GM21390 (cell line): ENCODE measurements at regions not wholly inside any gene's neighbourhood (a gene's known extent, or its start where the extent isn't known, plus 50 kb on each side); places are given as distances from the start of the nearest gene placed in this dataset.
A peak's percentile ranks its signal among the peaks of the same experiment; 100 is the strongest.

Source experiments
- ATAC-seq: cut with Tn5 transposase; IDR thresholded peaks from one replicate; pipeline ENCODE4 v1.9.1; 2021; ENCODE audit not compliant: unreplicated experiment

DNA sequence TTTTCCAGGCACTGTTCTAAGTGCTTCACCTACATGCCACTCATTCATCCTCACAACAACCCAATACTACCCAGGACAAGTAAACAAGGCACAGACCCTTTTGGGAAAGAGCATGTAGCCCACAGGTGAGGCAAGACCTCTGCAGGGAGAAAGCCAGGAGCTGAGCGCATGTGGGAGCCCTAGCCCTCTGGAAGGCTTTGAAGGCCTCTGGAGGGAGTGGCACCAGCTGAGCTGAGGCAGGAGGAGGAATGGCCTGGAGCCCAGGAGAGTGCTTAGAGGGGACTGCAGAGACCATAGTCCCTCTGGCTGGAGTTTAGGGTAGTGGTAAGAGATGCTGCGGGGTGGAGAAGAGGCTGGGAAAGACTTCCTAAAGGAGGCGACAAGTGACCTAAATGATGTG, 516.5 kb downstream of the FUT8 start:
- ATAC-seq, result no peak

DNA sequence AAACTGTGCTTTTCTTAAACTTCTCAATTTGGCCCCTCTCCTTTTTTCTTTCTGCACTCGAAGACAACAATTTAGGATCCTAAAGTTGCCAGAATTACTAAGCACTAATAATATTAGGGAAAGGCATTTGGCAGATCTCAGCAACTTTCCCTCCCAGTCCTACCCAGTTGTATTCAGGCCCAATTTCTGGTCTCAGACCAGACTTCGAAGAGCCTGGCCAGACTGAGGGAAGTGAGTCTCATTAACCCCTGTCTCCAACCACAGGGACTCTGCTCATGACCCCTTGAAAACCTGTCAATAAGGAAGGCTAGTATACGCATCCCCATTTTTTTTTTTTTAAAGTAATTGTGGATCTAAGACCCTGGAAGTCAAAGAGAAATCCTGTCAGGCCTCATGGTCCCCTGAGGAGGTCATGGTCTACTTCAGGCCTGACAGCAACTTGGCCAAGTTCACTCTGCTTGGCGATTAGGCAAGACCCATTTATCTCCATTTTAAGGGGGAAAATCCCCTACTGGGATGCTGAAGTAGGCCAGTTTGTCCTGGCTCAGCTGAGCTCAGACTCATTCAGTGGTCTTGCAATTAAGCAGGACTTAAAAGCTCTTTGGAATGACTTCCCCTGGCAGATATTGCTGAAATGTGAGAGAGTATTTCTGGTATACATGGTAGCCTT, 521.0 kb downstream of the FUT8 start:
- ATAC-seq, result no peak

DNA sequence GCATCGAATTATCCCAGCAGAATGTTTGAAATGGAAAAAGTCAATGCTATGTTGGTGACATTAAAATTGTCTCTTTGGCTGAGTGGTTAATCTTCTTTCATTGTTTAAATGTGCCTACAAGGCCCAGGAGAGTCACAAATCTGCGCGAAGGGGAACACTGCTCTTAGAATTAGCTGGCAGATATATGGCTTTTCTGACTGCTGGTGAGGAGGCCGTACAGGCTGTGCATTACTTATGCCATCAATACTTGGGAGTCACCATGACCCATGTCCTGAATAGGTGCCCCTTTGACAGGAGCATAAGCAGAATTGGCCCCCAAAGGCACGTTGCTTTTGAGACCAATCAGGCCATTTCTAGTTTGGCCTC, 521.5 kb downstream of the FUT8 start:
- no peak for ATAC-seq

DNA sequence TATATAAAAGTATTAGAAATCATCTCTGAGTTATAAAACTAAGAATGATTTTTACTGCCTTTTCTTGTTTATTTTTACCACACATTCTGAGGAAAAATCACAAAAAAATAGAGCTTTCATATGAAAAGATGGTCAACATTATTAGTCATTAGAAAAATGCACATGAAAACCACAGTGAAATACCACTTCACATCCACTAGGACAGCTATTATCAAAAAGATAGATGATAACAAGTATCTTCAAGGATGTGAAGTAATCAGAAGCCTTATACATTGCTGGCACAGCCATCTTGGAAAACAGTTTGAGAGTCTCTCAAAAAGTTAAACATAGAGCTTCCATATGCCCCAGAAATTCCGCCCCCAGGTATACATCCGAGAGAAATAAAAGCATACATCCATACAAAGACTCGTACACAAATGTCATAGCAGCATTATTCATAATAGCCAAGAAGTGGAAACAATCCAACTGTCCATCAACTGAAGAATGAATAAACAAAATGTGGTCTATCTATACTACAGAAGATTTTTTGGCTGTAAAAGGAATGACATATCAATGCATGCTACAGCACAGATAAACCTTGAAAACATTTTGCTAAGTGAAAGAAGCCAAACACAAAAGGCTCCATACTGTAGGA, 523.9 kb downstream of the FUT8 start:
- no peak for ATAC-seq

DNA sequence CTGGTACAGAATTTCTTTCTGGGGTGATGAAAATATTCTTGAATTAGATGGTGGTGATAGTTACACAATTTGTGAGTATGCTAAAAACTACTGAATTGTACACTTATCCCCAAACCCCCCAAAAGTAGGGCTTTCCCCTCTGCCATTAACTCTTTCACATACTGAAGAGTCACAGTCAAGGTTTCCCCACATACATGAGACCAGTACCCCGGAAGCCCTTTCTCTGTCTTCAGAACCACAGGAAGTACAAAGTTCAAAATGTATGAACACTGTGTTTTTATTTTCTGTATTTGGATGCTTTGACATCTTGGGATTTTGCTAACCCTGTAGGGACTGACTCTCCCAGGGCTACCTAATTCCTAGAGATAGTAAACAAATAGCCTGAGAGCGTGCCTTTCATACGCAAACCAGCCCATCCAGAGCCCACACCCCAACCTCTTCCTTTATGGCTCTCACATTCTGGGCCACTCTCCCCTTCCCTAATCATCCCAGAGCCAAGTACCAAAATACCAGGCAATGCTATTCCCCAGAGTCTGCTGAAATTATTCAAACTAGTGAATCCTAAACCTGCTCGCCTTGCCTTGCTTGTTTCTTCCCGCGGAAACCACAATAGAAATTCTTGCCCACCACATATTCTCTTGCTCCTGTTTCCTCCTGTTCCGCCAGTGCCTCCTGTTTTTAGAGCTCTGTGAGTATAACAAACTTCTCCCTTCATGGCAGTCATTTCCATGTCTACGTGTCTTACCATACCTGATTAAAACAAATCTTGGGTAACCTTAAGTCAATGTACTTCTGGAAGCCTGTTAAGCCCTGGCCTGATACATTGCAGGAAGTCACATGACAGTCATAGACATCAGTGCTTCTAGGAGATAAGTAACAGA, 524.8 kb downstream of the FUT8 start:
- no peak for ATAC-seq

DNA sequence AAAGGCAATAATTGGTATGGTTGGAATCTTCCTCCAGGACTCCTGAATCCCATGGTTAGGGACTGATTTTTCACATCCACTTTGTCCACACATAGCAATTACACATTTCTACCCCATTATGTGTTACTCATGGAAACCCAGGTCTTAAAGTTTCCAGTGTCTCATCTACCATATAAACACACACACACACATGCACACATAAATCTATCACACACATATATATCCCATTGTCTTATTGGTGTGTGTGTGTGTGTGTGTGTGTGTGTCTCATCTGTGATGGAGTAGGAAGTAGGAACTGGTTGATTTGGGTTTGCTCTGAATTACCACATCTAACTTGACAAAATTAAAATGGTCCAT, 525.4 kb downstream of the FUT8 start:
- ATAC-seq, result no peak

DNA sequence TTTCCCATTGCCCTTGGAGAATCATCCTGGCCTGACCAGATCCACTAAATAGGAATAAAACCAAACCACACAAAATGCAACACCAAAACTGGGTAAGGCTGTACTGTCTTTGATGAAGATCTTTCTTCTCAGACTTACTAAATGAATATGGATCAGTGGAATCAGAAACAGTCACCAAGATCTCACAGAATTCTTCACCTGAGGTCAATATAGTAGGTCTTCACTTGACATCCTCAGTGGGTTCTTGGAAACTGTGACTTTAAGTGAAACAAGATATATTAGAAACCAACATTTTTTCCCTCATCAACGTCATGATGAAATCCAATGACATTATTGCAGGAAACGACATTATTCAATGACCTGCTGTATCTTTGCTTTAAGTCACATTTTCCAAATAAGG, 526.2 kb downstream of the FUT8 start:
- no peak for ATAC-seq

DNA sequence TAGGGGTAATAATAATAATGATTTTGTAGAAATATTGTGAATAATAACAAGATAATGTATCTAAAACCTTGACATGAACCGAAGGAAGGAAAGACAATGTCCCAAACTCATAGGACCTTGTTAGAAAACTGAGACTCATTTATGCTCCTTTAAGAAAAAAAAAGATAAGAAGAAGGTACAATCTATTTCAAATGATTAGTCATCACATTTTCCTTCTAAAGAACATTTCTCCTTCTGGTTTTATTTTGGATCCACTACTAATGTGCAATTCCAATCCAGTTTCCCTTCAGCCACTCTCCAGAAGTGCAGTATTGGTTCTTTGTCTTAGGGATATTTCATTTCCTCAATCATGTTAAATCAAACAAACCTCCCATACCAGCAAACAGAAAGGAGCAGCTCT, 526.7 kb downstream of the FUT8 start:
- no peak for ATAC-seq

DNA sequence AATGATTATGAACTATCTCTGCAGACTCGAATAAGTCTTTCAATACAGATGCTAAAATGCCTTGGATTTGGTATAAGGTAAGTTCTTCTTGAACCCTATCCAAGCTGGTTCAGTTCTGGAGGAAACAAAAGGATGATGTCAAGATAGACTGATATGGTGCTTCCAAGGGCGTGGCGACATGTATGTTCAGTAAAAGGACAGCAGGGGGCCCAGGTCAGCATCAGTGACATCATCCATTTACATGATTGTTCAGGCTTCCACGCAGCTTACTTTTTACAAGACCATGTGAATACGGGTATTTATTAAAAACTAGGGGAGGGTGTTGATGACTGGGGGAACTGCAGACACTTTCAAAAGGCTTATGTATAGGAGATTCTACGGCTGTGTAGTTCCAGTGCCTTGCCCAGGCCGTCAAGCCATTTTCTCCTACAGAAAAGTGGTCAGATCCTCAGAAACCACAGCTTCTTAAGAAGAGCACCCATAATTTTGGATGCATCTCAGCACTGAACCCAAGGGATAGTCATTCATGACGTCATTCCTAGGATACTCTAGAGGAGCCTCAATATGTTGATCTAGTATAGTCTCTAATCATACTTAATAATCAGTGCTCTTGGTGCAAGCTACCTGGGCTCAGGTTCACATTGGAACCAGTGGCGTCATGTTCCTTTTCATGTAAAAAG, 527.7 kb downstream of the FUT8 start:
- no peak for ATAC-seq

DNA sequence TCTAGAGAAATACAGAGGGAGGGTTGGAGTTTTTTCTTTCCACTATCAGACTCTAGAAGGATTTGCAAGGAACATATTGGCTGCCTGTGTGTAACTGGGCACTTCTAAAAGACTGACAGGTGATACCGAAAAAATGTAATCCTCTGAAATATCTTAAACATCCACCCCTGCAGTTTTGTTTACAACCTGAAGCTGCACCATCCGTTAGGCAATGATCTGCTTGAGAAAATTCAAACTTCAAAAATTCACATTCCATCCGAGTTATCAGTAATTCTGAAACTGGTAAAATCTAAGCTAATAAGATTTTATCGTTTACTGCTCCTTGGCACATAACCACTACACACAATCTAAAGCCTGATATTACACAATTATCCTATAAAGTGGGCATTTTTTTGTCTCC, 528.6 kb downstream of the FUT8 start:
- no peak for ATAC-seq

DNA sequence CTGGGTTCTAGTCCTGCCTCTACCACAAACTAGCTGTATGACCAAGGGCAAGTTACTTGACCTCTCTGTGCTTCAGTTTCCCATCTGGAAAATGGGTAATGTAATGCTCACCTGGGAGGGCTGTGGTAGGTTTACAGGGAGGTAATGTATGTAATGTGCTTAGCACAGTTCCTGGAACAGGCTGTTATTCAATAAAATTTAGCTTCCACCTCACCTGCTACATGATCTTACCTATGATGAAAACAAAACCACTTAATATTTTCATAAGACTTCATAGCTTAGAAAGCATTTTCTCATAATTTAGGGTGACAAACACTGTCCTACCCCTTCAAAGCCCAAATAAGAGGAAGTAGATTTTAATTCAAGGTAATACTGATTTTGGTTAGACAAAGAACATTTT, 530.6 kb downstream of the FUT8 start:
- no peak for ATAC-seq

DNA sequence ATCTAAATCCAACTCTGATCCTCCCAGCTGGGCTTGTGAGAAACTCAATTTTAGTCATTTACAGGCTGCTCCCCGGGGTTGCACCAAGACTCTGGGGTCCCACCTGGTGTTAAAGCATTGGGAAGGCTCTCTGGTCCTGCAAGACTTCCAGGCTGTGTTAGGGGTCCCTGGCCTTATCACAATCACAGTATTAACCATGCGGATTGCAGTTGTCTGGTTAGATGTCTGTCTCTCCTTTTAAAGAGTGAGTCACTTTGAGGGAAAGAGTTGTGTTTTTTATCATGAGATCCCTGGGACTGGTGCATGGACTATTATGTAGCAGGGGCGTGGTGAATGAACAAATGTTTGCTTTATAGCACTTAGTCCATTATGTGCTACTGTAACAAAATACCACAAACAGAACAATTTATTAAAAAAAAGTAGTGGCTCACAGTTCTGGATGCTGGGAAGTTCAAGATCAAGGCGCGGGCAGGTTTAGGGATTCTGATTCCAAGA, 531.4 kb downstream of the FUT8 start:
- ATAC-seq, result no peak

DNA sequence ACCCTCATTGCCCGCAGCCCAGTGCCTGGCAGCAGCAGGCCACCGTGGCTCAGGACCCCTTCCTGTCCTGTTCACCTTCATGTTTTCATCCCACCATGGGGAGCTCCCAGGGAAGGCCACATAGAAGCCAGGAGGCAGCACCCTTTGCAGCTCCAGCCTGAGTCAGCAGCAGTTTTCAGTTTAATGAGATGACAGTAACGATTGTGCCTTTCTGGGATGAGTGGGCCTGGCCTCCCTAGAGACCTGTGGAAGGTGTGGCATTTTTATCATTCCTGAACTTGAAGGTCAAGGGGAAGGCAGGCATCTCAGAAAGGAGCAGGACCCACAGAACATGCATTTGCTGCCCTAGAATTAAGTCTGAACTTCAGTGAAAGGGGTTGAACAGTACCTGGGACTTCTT, 532.8 kb downstream of the FUT8 start:
- no peak for ATAC-seq

DNA sequence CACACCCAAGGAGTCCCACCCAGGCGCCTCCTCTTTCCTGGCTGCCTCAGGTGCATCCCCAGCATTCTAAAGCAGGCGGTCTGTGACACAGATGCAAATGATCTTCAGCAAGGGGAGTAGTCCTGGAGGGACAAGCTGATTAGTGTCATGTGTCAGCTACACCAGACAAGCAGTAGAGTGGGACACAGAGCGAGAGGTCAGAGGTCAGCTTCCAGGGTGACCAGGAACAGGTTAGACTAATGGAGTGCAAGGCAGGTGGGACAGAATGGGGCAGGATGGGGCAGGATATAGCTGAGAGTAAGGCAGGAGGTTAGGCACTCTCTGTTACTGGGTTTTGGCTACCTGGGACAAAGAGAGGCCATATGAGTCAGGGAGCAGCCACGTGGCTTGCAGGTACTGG, 534.0 kb downstream of the FUT8 start:
- no peak for ATAC-seq

DNA sequence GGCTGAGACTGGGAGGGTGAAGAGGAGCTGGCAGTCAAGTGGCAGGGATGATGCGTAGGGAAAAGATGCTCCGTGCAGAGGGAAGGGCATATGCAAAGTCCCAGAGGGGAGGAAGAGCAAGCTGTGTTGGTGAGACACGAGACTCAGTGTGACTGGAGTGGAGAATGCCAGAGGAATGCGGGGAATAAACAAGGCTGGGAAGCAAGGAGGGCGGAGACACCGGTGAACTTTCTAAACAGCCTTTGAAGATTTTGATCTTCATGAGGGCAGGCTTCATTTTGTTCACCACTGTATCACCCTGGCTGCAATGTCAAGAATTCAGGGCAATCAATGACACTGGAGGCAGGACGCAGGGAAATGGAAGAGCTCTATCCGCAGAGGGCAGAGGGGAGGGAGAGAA, 535.8 kb downstream of the FUT8 start:
- no peak for ATAC-seq

DNA sequence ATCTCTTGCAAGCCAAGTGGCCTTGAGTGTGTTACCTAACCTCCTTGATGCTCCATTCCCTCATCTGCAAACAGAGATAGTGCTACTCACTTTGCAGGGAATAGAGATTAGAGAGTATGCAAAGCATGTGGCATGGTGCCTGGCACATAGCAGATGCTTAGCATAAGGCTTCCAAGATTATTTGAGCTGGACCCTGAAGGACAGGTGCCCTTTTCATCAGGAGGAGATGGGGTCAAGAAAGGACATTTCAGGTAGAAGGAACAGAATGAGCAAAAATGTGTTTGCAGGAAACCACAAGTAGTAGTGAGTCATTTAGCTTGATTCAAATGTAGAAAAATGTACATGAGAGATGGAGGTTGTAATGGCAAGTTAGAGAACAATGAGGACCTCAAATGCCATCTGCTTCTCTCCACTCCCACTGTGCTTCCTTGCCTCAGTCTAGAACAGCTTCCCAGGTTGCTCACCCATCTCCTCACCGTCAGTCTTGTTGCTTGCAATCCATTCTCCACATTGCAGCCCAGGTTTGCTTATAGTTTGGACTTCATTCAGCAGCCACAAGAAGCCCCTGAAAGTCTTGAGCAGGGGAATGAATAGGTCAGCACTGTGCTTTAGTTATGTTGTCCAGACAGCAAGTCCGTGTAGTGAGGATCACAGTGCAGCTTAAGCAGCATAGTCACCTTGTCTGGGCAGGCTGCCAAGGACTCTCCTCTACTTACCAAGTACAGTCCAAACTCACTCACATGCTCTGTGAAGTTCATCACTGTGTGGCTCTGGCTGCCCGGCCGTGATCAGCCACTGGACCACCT, 536.3 kb upstream of the CCDC196 start:
- ATAC-seq, result peak; percentile 72

DNA sequence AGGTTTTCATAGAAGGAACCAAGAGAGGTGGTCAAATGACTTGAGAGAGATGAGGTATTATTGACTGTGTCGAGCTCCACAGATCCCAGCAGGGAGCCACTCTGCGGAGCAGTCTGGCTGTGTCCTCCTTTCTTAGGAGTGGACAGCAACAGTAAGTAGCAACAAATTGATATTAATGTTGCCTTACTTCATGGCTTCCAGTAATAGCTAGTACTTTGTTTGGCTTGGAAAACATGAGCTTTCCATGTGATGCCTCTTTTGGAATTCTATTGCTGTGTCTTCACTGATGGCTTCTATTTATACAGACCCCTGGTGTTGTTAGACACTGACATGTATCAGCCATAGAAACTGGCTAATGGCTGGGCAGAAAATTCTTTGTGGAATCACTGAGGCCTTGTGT, 531.2 kb upstream of the CCDC196 start:
- no peak for ATAC-seq

DNA sequence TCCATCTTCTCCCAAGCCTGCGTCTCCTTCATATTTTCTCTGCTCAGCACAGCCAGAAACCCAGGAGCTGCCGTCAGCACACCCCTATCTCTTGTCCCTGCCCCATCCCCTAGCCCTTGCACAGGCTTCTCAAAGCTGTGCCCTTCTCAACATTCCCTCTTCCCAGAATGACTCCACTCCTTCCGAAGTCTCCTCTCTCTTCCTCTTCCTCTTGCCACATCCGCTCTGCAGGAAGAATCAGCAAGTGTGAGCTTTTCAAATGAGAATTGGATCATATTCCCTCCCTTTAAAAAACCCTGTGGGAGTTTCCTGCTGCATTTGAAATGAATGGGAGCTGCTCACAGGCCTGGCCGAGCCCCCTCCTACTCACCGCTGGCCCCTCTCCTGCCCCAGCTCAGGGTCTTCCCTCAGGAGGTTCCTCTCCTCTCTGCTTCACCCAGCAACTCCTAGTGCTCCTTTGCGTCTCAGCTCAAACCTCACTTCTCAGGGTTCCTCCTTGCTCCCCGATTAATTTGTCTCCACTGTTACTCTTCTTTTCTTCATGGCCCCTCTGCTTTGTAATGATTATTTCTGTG, 528.5 kb upstream of the CCDC196 start:
- no peak for ATAC-seq

DNA sequence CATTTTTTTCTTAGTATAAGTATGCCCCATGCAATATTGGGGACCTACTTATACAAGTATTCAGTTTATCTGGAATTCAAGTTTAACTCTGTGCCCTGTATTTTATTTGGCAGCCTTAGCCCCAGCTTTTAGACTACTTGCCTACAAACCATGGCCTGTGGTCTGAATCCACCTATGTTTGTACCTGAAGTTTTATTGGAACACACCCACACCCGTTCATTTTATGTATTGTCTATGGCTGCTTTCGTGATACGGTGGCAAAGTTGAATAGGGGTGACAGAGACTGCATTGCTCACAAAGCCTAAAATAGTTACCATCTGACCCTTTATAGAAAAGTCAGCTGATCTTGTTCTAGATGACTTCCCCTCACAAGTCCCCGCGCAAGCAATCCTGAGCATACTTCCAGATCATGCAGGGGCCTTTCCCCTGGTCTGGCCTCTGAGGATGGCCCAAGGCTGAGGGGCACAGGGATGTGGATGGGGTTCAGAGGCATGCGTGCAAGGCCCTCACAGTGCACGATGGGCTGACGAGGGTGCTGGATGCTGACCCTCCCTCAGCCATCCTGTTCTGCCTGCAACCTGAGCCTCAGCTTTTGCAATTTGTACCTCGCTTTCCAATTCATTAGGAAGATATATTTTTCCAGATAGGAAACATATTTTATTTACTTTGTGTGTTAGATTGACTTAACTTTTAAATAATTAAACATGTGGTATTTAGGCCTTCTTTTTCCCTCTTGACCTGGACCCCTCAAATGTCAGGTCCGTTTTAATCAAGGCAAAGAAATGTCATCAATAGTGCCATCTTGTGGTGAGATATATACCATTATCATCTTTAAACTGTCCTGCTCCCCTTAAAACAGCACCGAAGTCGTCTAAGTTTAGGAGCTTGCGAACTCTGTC, 527.3 kb upstream of the CCDC196 start:
- no peak for ATAC-seq
